ENCODE measurements at regions not wholly inside any gene's neighbourhood (a gene's known extent, or its start where the extent isn't known, plus 50 kb on each side); places are given as distances from the start of the nearest gene placed in this dataset.

GRCh38 chr12:126830778-126831680 lies 1435.9 kb upstream of the TMEM132C start:
- no peak overlapping the region for H3K4me3 ChIP-seq (ENCODE audit: low read depth, low read length)
- DNase-seq (ENCODE audit: low read depth): no peak
- TF ChIP-seq POLR2A (IDR thresholded peaks at IDR 0.05; ENCODE audit: extremely low read depth, insufficient read length): no peak
- no peak for TF ChIP-seq MYC (IDR thresholded peaks at IDR 0.05; ENCODE audit: low read depth, low read length)
- no peak for TF ChIP-seq MAX (IDR thresholded peaks at IDR 0.05; ENCODE audit: low read depth, low read length)
- TF ChIP-seq CTCF (IDR thresholded peaks at IDR 0.05; ENCODE audit: low read depth, low read length): no peak

GRCh38 chr12:126837697-126838096 lies 1429.3 kb upstream of the TMEM132C start:
- H3K4me3 ChIP-seq (ENCODE audit: low read depth, low read length): no peak overlapping the region
- TF ChIP-seq MAX (IDR thresholded peaks at IDR 0.05; ENCODE audit: low read depth, low read length) (no peak), MYC (IDR thresholded peaks at IDR 0.05; ENCODE audit: low read depth, low read length) (no peak)
- DNase-seq (ENCODE audit: low read depth): no peak

GRCh38 chr12:126843915-126844669 lies 1422.9 kb upstream of the TMEM132C start:
- no peak overlapping the region for H3K4me3 ChIP-seq (ENCODE audit: low read depth, low read length)

GRCh38 chr12:126847005-126847629 lies 1419.9 kb upstream of the TMEM132C start:
- no peak overlapping the region for H3K4me3 ChIP-seq (ENCODE audit: low read depth, low read length)
- no peak for DNase-seq (ENCODE audit: low read depth)
- TF ChIP-seq MYC (IDR thresholded peaks at IDR 0.05; ENCODE audit: low read depth, low read length): no peak
- no peak for TF ChIP-seq POLR2A (IDR thresholded peaks at IDR 0.05; ENCODE audit: extremely low read depth, insufficient read length)
- TF ChIP-seq CTCF (IDR thresholded peaks at IDR 0.05; ENCODE audit: low read depth, low read length): no peak
- TF ChIP-seq MAX (IDR thresholded peaks at IDR 0.05; ENCODE audit: low read depth, low read length): no peak

More at GRCh38 chr12:126843915-126844669, 1422.9 kb upstream of the TMEM132C start:
- no peak for DNase-seq (ENCODE audit: low read depth)
- TF ChIP-seq MAX (IDR thresholded peaks at IDR 0.05; ENCODE audit: low read depth, low read length): no peak
- no peak for TF ChIP-seq POLR2A (IDR thresholded peaks at IDR 0.05; ENCODE audit: extremely low read depth, insufficient read length)
- no peak for TF ChIP-seq MYC (IDR thresholded peaks at IDR 0.05; ENCODE audit: low read depth, low read length)
- TF ChIP-seq CTCF (IDR thresholded peaks at IDR 0.05; ENCODE audit: low read depth, low read length): no peak

- no peak overlapping the region for H3K4me3 ChIP-seq (ENCODE audit: low read depth, low read length)
- no peak for DNase-seq (ENCODE audit: low read depth)
- TF ChIP-seq MYC (IDR thresholded peaks at IDR 0.05; ENCODE audit: low read depth, low read length): no peak
- TF ChIP-seq CTCF (IDR thresholded peaks at IDR 0.05; ENCODE audit: low read depth, low read length): no peak
- no peak for TF ChIP-seq MAX (IDR thresholded peaks at IDR 0.05; ENCODE audit: low read depth, low read length)
Measured at GRCh38 chr12:126855768-126856167, 1411.2 kb upstream of the TMEM132C start.
